ENCODE measurements at regions not wholly inside any gene's neighbourhood (a gene's known extent, or its start where the extent isn't known, plus 50 kb on each side); places are given as distances from the start of the nearest gene placed in this dataset.

- DNase-seq (ENCODE audit: low read depth in 2 of 2), result no peak
These were observed 84.7 kb upstream of the AKIP1 start for GRCh38 chr11:8826139-8826786.

DNA sequence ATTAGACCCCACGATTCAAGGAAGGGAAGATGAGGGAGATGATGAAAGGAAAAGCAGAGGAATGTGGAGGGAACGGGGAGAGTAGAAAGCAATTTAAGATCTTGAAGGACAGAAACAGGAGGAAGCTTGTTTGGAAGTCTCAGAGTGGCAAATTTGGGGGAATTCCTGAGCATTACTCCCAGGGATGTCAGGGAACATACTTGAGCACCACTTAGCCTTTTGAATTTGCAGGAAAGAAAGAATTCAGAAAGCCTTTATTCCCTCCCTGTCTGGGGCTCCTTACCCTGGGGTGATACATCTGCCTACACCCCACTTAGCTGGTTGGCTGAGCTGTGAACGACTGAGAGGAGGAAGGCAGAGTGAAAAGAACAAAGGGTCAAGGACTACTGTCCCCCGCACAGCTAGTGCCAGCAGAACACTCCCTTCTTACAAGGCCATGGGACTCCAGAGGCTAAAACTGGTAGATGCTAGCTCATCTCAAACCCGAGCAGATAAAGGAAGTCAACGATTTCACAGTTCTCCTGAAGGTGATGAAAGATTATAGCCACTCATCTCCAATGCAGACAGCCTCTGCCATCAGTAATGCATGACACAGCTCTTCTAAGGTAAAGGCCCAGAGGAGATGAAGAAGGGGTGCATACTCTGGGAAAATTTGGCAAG lies 84.0 kb upstream of the AKIP1 start:
- no peak for DNase-seq (ENCODE audit: low read depth in 2 of 2)

GRCh38 chr11:8828046-8828445 lies 82.9 kb upstream of the AKIP1 start:
- DNase-seq (ENCODE audit: low read depth in 2 of 2), result no peak

- DNase-seq (ENCODE audit: low read depth in 2 of 2), result no peak
These were observed 82.2 kb upstream of the AKIP1 start for GRCh38 chr11:8828580-8829361.

DNA sequence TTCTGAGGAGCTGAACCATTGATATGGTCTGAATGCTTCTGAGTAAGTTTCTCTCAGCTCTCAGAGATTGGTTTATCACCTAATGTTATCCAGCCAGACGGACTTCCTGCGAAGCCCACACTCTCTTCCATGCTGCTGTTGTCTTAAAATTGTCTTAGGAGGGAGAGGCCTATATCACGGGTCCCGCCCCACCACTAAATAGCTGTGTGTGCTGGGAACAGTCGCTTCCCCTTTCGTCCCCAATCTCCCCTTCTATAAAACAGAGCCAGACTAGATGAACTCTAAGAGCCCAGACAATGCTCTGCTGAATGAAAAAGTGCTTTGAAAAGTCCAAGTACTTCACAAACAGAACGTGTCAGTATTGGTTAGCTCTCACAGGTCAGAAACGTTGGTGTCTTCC lies 81.4 kb upstream of the AKIP1 start:
- no peak for DNase-seq (ENCODE audit: low read depth in 2 of 2)

GRCh38 chr11:8830641-8831040 lies 80.3 kb upstream of the AKIP1 start:
- no peak for DNase-seq (ENCODE audit: low read depth in 2 of 2)

- DNase-seq (ENCODE audit: low read depth in 2 of 2), result no peak
These were observed 79.1 kb upstream of the AKIP1 start for GRCh38 chr11:8831861-8832260.

- no peak for DNase-seq (ENCODE audit: low read depth in 2 of 2)
These were observed 78.3 kb upstream of the AKIP1 start for GRCh38 chr11:8832571-8833260.

- DNase-seq (ENCODE audit: low read depth in 2 of 2), result no peak
These were observed 77.2 kb upstream of the AKIP1 start for GRCh38 chr11:8833568-8834315.

DNA sequence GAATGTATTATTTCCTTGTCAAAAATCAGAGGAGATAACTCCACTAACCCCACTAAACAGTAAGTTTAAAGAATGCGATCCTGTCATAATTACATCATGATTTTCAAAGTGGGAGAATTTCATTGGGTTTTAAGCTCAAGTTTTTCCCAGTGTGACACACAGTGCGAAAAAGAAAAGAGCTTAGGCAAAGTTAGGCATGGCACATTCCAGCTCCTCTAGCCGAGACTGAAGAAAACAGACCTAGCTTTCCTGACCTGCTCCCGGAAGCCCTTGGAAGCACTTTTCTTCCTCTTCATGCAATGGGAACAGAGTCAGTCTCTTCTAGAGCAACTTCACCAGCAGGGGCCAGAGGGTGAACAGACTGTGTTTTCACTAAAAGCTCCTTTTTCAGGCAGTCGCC lies 76.6 kb upstream of the AKIP1 start:
- no peak for DNase-seq (ENCODE audit: low read depth in 2 of 2)

- no peak for DNase-seq (ENCODE audit: low read depth in 2 of 2)
These were observed 72.7 kb upstream of the AKIP1 start for GRCh38 chr11:8838248-8838647.

- DNase-seq (ENCODE audit: low read depth in 2 of 2), result no peak
These were observed 71.6 kb upstream of the AKIP1 start for GRCh38 chr11:8839306-8839956.

GRCh38 chr11:8839957-8840945 lies 70.7 kb upstream of the AKIP1 start:
- DNase-seq (ENCODE audit: low read depth in 2 of 2), result no peak

GRCh38 chr11:8841899-8842298 lies 69.1 kb upstream of the AKIP1 start:
- DNase-seq (ENCODE audit: low read depth in 2 of 2), result no peak

DNA sequence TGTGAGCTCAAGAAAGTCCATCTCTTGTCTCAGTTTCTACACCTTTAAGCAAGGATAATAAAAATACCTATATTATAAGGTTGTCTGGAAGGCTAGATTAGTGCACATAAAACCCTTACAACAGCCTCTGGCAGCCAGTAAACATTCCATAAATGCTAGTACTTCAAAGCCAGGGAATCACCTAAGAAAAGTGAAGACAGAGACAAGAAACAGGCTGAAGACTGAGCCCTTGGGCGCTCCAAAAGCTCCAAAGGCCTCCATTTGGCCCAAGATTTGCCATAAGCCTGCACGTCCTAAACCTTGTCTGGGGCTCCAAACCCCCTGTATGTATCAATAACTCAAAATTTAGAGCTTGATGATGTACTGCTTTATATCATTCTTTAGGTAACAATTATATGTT lies 52.2 kb upstream of the AKIP1 start:
- DNase-seq (ENCODE audit: low read depth in 2 of 2), result no peak

Data from activated CD8-positive, alpha-beta memory T cell treated with anti-CD3 and anti-CD28 coated beads for 4 hours (primary cell).